NK-92 (cell line): ENCODE measurements at regions not wholly inside any gene's neighbourhood (a gene's known extent, or its start where the extent isn't known, plus 50 kb on each side); places are given as distances from the start of the nearest gene placed in this dataset.
"Not testable (repeated sequence)": the region's sequence is repeated elsewhere in the genome, so short reads cannot be mapped to it uniquely, and the experiment has no call there.

Experiments
- DNase-seq: peaks from one replicate; lab custom pipeline; 2025; ENCODE audit not compliant: unreplicated experiment; lab: John Stamatoyannopoulos, UW

- no peak for DNase-seq
These were observed 290.0 kb downstream of the S1PR1 start for GRCh38 chr1:101526813-101527212.

- no peak for DNase-seq
These were observed 295.6 kb downstream of the S1PR1 start for GRCh38 chr1:101532377-101532776.

GRCh38 chr1:101540161-101540560 lies 303.3 kb downstream of the S1PR1 start:
- DNase-seq = no peak

GRCh38 chr1:101546885-101547284 lies 310.1 kb downstream of the S1PR1 start:
- no peak for DNase-seq

GRCh38 chr1:101547357-101547756 lies 310.5 kb downstream of the S1PR1 start:
- DNase-seq = no peak

GRCh38 chr1:101548376-101548775 lies 311.6 kb downstream of the S1PR1 start:
- no peak for DNase-seq

GRCh38 chr1:101550581-101550980 lies 313.8 kb downstream of the S1PR1 start:
- no peak for DNase-seq

- no peak for DNase-seq
These were observed 330.2 kb downstream of the S1PR1 start for GRCh38 chr1:101566883-101567538.

GRCh38 chr1:101567582-101568189 lies 330.9 kb downstream of the S1PR1 start:
- DNase-seq = no peak

- no peak for DNase-seq
These were observed 350.9 kb downstream of the S1PR1 start for GRCh38 chr1:101587741-101588140.

- DNase-seq = no peak
These were observed 351.9 kb downstream of the S1PR1 start for GRCh38 chr1:101588677-101589076.

- no peak for DNase-seq
These were observed 356.0 kb downstream of the S1PR1 start for GRCh38 chr1:101592845-101593244.

GRCh38 chr1:101595881-101596374 lies 359.1 kb downstream of the S1PR1 start:
- no peak for DNase-seq

- not testable (repeated sequence) for DNase-seq
These were observed 363.8 kb downstream of the S1PR1 start for GRCh38 chr1:101600615-101601014.

- no peak for DNase-seq
These were observed 366.9 kb downstream of the S1PR1 start for GRCh38 chr1:101603726-101604125.

- no peak for DNase-seq
These were observed 369.1 kb downstream of the S1PR1 start for GRCh38 chr1:101605878-101606277.

- DNase-seq = no peak
These were observed 376.7 kb downstream of the S1PR1 start for GRCh38 chr1:101613546-101613945.

- no peak for DNase-seq
These were observed 377.8 kb downstream of the OLFM3 start for GRCh38 chr1:101618900-101619299.

GRCh38 chr1:101632548-101633272 lies 364.0 kb downstream of the OLFM3 start:
- DNase-seq = no peak

- DNase-seq = no peak
These were observed 350.9 kb downstream of the OLFM3 start for GRCh38 chr1:101645810-101646209.

- no peak for DNase-seq
These were observed 344.2 kb downstream of the OLFM3 start for GRCh38 chr1:101652484-101652883.

- no peak for DNase-seq
These were observed 343.2 kb downstream of the OLFM3 start for GRCh38 chr1:101653482-101653946.
